GM04504 (cell line): ENCODE measurements at regions not wholly inside any gene's neighbourhood (a gene's known extent, or its start where the extent isn't known, plus 50 kb on each side); places are given as distances from the start of the nearest gene placed in this dataset.

Experiments
- DNase-seq: peaks from one replicate; pipeline ENCODE4 v3.0.0-alpha.2; 2012; ENCODE audit warnings: low read depth

DNA sequence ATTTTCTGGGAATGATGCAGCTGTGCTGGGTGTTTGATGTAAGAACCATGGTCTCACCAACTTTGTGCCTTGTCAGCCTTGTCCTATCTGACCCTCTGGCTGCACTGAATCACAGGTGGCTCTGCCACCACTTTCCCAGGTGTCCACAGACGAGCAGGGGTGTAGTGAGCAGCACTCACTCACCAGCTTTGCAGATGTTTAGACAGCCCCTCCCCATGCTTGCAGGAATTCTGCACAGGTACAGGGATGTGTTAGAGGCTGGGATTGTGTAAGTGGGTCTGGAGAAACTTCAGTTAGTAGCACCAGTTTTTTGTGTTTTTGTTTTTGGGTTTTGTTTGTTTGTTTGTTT lies 88.2 kb upstream of the NAA20 start:
- DNase-seq = no peak

DNA sequence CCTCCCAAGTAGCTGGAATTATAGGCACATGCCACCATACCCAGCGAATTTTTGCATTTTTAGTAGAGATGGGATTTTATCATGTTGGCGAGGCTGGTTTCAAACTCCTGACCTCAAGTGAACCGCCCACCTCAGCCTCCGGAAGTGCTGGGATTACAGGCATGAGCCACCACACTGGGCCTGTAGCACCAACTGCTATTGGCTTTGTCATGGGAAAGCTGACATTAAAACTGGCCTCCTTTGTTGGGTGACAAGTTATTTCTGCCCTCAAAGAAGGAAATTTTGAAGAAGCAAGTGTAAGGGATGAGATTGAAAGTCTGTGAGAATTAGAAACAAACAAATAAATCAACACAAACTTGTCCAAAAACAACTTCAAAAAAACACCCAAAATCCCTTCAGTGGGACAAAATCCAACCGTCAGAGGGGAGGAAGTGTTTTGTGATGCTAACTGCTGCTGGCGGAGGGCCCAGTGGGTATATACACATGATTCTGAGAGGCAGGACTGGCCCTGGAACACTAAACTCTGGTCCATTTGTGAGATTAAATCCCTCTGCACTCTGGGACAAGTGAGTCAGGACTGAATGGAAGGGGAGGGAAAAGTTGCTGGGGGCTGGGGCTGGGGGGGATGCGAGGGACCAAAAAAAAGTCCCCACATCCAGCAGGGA lies 87.5 kb upstream of the NAA20 start:
- DNase-seq = no peak

DNA sequence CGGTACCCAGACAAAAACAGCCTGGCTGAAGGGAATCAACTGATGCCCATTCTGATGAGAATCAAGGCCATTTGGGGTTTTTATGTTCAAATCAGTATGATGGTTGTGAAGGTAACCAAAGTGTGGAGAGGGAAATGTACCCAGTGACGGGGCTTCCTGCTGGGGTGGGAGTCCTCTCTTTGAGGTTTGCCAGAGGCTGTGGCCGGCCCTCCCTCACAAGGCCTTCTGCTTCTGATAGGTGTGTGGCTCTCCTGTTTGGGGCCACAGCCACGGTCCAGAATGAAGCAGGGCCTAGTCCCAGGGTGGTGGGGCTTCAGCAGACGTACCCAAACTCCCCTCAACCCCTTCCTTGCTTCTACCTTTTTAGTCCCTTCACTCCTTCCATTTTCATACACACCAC lies 86.7 kb upstream of the NAA20 start:
- DNase-seq = no peak

DNA sequence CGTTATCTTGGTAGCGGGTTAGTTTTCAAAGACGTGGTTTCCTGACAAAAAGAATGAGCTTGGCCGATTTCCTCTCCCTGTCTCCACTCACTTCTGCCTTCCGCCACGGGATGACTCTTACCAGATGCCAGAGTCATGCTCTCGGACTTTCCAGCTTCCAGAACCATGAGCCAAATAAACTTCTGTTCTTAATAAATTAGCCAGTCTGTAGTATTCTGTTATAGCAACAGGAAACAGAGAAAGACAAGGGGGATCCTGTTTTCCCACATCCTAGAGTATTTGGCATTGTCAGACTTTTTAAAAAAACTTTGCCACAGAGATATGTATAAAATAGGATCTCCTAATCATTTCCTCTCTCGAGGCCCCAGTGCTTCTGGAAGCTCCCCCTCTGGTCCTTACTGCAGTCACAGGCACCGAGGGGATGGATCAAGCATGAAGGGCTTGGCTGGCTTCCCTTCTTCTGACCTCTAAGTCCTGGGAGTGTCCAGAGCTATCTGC lies 84.9 kb upstream of the NAA20 start:
- peak; percentile 82 for DNase-seq

GRCh38 chr20:19934792-19935491 lies 82.2 kb upstream of the NAA20 start:
- no peak for DNase-seq

DNA sequence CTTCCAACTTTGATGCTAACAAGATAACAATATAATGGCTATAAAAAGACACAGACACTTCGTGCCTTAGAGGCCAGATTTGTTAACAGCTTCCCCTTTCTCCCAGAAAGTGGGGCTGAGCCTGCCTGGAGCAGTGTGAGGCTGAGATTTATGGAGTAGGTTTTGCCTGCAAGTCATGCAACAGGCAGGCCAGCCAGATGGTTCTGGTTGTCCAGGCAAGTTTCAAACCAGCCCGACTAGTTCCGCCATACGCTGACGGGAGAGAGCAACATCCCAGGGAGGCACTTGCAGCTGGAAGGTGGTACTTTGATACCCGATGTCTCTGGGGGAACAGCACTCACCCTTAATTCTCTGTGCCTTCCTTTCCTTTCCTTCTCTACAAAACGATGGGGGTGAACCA lies 81.3 kb upstream of the NAA20 start:
- no peak for DNase-seq

- DNase-seq = no peak
Observed at GRCh38 chr20:19936466-19937200, 80.5 kb upstream of the NAA20 start.

DNA sequence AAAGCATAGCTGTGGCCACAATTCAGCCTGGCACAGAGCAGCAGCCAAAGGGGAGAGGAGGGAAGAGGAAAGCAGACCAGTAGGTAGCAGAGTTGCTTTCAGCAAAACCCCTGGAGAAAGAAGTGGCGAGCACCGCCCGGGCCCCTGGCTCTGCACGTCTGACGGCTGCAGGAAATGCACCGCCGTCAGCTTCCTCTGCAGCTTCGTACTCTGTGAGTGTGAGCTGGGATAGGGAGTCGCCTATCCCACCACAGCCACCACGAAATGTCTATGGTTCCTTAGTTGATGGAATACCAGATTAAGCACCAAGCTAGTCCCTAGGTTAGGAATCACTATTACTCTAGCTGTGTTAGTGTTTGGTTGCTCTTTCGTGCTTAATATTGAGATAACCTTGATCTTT lies 79.9 kb upstream of the NAA20 start:
- DNase-seq = no peak

DNA sequence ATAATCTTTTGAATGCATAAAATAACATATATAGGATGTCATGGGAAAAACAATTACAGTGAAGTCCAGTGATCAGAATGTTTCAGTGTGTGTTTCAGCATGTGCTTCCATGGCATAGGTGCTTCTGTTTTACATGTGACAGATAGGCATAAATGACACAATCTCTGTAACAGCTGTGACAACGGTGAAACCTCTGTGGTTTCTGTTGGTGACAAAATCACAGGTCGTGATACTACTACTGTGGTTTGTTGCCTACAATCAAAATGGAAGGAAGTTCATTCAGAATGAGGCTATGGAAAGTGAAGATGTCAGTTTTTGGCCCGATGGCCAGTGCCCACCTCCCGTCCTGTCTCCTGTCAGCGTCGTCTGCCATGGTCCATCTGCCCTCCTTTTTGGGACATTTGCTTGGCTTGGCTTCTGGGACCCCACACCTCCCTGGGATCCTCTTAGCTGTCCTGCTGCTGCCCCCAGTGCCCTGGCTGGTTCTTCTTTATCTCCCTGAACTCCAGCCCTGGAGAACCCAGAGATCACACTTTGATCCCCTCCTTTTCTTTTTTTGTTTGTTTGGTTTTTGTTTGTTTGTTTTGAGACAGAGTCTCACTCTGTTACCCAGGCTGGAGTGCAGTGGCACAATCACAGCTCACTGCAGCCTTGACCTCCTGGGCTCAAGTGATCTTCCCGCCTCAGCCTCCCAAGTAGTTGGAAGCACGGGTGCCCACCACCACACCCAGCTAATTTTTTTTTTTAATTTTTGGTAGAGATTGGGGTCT lies 79.3 kb upstream of the NAA20 start:
- no peak for DNase-seq

- DNase-seq = no peak
Observed at GRCh38 chr20:19938421-19939090, 78.6 kb upstream of the NAA20 start.

DNA sequence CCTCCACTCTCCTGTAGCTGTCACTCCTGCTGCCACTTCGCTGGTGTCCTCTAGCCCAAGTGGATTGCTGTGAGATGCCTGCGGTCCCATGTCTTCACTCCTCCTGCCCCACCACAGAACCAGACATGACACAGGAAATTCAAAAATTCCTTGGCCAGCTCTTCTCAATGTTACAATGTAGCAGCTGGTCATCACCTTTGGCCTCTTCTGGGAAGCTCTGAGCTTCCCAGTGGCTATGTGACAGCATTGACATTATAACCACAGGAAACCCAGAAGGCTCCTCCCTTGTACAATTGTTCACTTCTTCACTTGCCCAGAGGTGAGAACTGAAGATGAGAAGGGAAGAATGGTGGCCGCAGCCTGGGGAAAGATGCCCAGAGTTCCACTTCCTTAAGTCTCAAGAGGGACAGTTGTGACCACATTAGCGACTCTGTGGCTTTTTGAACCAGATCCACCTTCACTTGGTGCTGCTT lies 76.1 kb upstream of the NAA20 start:
- DNase-seq = no peak

DNA sequence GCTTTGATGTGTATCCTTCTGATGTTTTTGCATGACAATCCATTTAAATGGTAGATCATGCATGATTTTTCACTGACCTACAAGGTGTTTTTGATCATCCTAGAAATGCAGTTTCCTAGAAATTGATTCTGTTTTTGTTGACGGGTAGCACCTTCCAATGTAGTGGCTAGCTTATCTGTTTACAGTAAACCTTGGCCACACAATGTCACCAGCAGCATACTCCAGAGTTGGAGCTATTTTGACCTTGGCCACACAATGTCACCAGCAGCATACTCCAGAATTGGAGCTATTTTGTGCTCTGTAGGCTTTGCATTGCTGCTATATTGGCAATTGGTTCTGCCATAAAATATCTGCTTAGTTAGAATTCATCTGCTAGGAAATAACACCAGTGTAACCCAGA lies 74.6 kb upstream of the NAA20 start:
- DNase-seq = no peak

DNA sequence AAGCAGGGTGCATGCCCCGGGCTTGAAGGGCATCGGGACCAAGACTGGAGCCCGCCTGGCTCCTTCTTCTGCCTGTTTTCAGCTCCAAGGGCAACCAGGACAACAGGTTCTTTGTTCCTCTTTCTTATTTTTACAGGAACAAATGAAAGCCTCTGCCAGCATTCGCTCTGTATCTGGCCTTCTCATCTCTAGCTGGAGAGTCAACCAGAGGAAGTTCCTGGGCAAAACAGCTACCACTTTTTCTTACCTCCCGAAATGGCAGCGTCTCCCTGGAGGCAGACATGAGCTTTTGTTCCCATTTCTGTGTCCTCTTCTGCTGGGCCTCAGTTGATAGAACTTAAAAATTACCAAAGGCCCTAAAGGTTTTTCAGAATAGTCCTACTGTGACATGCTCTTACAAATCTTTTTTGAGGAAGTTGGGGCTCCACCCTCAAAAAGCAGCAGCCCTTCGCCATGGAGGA lies 74.1 kb upstream of the NAA20 start:
- no peak for DNase-seq

GRCh38 chr20:19944772-19945459 lies 72.2 kb upstream of the NAA20 start:
- no peak for DNase-seq

DNA sequence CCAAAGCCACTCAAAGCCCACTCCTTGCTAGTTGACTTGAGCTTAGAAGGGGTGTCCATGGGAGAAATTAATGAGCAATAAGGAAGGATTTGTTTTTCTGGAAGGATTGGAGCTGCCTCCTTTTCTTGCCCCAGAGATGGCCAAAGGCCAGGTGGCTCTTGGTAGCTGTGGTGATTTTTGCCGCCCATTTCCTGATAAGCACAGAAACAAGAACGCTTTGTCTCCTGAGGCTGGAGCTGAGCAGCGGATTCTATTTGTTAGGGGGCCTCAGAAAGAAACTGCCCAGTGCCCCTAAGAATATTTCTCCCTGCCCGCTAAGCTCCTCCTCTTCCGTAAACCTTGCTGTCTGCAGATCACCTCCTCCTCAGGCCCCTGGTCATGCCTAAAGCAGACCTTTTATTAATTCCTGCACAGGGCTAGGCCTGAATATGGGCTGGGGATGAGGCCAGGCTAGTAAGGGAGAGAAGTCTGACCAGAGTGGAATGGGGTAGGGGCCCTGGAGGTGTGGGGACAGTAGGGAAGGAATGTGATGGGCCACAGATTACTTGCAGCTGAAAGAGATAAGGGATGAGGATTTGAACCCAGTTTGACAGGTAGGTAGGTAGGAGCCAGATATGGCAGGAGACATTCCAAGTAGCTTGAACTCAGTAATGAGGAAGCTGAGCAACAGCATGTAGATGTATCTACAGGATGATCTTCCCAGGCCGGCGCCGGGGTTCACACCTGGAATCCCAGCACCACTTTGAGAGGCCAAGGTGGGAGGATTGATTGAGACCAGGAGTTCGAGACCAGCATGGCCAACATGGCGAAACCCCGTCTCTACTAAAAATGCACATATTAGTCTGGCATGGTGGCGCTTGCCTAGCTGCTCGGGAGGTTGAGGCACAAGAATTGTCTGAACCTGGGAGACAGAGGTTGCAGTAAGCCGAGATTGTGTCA lies 71.2 kb upstream of the NAA20 start:
- DNase-seq = no peak

- DNase-seq = peak; percentile 28
Observed at GRCh38 chr20:19947611-19948264, 69.4 kb upstream of the NAA20 start.

DNA sequence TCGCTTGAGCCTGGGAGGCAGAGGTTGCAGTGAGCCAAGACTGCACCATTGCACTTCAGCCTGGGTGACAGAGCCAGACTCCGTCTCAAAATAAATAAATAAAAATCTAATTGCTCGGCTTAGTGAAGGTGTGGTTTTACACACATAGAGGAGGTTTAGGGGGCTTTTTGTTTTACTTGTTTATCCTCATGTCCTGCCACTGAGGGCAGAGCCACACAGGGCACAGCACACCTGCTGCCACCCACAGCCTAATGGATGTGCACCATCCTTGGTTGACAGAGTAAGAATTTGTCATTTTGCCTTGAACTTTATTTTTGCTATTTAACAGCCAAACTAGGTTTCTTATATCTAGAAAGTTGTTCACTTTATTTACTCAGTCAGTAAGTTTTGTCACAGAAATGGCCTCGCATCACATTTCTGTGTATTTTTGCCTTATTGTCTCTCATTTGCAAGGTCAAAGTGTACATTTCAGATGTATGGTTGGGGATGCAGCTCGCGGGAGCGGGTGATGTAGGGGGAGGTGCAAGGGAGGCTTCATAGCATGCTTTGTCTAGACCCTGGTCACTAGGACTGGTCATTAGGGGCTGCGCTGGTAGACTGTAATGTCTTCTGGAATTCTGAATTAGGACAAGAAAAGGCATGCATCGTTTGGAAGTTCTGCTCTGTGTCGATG lies 67.8 kb upstream of the NAA20 start:
- no peak for DNase-seq

GRCh38 chr20:19950042-19950441 lies 67.1 kb upstream of the NAA20 start:
- DNase-seq = no peak

DNA sequence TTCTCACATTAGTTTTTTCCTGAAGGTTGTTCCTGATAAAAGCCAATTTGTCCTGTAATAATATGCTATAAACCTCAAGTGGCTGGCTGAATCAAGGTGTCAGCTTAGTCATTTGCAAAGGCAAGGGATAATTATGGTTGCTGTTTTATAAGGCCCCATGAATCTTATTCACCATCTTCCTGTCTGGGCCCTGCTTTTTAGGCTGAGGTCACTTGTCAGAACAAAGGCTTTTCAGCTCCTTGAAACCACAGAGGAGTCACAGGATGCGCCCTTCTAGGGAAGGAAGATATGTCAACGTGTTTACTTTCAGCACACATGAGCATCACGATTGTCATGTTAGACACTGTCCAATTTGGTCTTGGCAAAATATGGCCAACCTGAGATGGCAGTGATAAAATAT lies 64.8 kb upstream of the NAA20 start:
- no peak for DNase-seq
